Transverse colon (tissue), 4 donors: ENCODE measurements at regions not wholly inside any gene's neighbourhood (a gene's known extent, or its start where the extent isn't known, plus 50 kb on each side); places are given as distances from the start of the nearest gene placed in this dataset.

Experiments
- DNase-seq: peaks from one replicate; pipeline ENCODE4 v3.0.0-alpha.2; 2019
- H3K27ac ChIP-seq, 4 donors: fragments of 200-600 bp; sonication (generic); 2 replicates each; pipeline ENCODE4 v1.5.1; 2016 to 2018; ENCODE audit warnings: inconsistent platforms in 4 of 4
- H3K27me3 ChIP-seq: fragments of 200-600 bp; sonication (generic); 2 replicates; pipeline ENCODE4 v1.5.1; 2017; ENCODE audit warnings: inconsistent platforms
- H3K36me3 ChIP-seq, 4 donors: fragments of 200-600 bp; sonication (generic); 2 replicates each; pipeline ENCODE4 v1.5.1; 2017 to 2019; ENCODE audit warnings: inconsistent platforms in 4 of 4
- H3K4me1 ChIP-seq, 4 donors: fragments of 200-600 bp; sonication (generic); 2 replicates each; pipeline ENCODE4 v1.5.1; 2017 to 2020; ENCODE audit warnings: inconsistent platforms in 4 of 4
- H3K4me3 ChIP-seq, 4 donors: fragments of 200-600 bp; sonication (generic); 1 replicate in 1 of 4; 2 replicates in 3 of 4; pipeline versions ENCODE4 v1.5.1 to v1.6.1; 2017 to 2019; ENCODE audit warnings: inconsistent platforms in 4 of 4
- H3K9me3 ChIP-seq, 2 donors: fragments of 200-600 bp; sonication (generic); 2 replicates each; pipeline ENCODE4 v1.5.1; 2017 to 2019; ENCODE audit warnings: inconsistent platforms in 2 of 2
- CTCF ChIP-seq, 5 experiments: fragments of 200-600 bp in 3 of 5; fragments of 450-650 bp in 2 of 5; sonication (generic) in 3 of 5; IDR thresholded peaks; 1 replicate in 2 of 5; 2 replicates in 3 of 5; pipeline ENCODE4 v1.5.1; 2016 to 2017; ENCODE audit warnings: antibody characterized with exemption in 5 of 5, inconsistent platforms in 3 of 5, mild to moderate bottlenecking in 2 of 5, moderate library complexity in 1 of 5
- EP300 ChIP-seq: sonication (generic); formaldehyde crosslinking; IDR thresholded peaks from one replicate; pipeline ENCODE4 v1.6.1; 2017; ENCODE audit warnings: antibody characterized with exemption, low read depth
- POLR2A ChIP-seq: fragments of 450-650 bp; IDR thresholded peaks from one replicate; pipeline ENCODE4 v1.6.1; 2016; ENCODE audit warnings: antibody characterized with exemption, mild to moderate bottlenecking, moderate library complexity
- POLR2AphosphoS5 ChIP-seq, 3 donors: sonication (generic); formaldehyde crosslinking; IDR thresholded peaks; one replicate each; pipeline ENCODE4 v1.6.1; 2016; ENCODE audit warnings: antibody characterized with exemption in 3 of 3
- WGBS, 2 donors: methylation state at CpG; one replicate each; pipeline ENCODE4 v1.1.5; 2018; ENCODE audit warnings: low coverage in 1 of 2; 5-methylcytosine and 5-hydroxymethylcytosine counted together
- in situ Hi-C, 4 donors: fragments of 200-750 bp; cut with MboI; loops; one replicate each; pipeline versions ENCODE4 v1.15.0 to v1.15.1; 2017; ENCODE audit warnings: low sequenced_read_pairs in 3 of 4, low pct_ligation_motif_present in 1 of 4, low pct_unique_long_range_greater_than_20kb in 1 of 4
- intact Hi-C: fragments of 100-400 bp; cut with DNase I; formaldehyde crosslinking; loops from one replicate; pipeline ENCODE4 v1.15.1; 2023; ENCODE audit warnings: low total_unique reads

GRCh38 chr2:193024791-193025190 lies 830.1 kb upstream of the TMEFF2 start:
- Histone ChIP-seq H3K9me3 (peaks cover 0 to 6% of the 10 kb centered on the region in 2 donors), H3K27me3 (no peaks in the 10 kb centered on the region), H3K4me3 (no peak overlapping the region), H3K4me1 (no peaks in the 10 kb centered on the region), H3K27ac (no peak overlapping the region), H3K36me3 (no peaks in the 10 kb centered on the region)
- WGBS, 2 donors, result 85 to 100% methylated on average over 1 of the region's 1 CpG
- in situ Hi-C loops (no loop called here), intact Hi-C loops (no loop called here)
- no peak for DNase-seq
- TF ChIP-seq CTCF (IDR thresholded peaks at IDR 0.05), result no peak
- TF ChIP-seq POLR2AphosphoS5 (IDR thresholded peaks at IDR 0.05), result no peak
- TF ChIP-seq POLR2A, result no peak
- no peak for TF ChIP-seq EP300

- no peak for TF ChIP-seq POLR2A
- no peak for TF ChIP-seq CTCF (IDR thresholded peaks at IDR 0.05)
- TF ChIP-seq POLR2AphosphoS5 (IDR thresholded peaks at IDR 0.05), result no peak
- TF ChIP-seq EP300, result no peak
- no peak for DNase-seq
- 80% methylated on average over 1 of the region's 1 CpG; no CpG with 5 or more reads in 1 of the 2 donors for WGBS, 2 donors
Measured at GRCh38 chr2:193011870-193012269, 817.1 kb upstream of the TMEFF2 start.

GRCh38 chr2:192993059-192993458 lies 798.3 kb upstream of the TMEFF2 start:
- in situ Hi-C loops, result no loop called here
- H3K27me3 ChIP-seq, result no peaks in the 10 kb centered on the region
- no peak overlapping the region for H3K27ac ChIP-seq
- no peak overlapping the region for H3K4me3 ChIP-seq
- DNase-seq, result no peak
- intact Hi-C loops, result no loop called here
- 68 to 85% methylated on average over 4 of the region's 4 CpGs for WGBS, 2 donors
- no peaks in the 10 kb centered on the region for H3K36me3 ChIP-seq
- H3K4me1 ChIP-seq, result no peaks in the 10 kb centered on the region
- TF ChIP-seq CTCF (IDR thresholded peaks at IDR 0.05) (no peak), POLR2AphosphoS5 (IDR thresholded peaks at IDR 0.05) (no peak), POLR2A (no peak), EP300 (no peak)
- no peaks in the 10 kb centered on the region for H3K9me3 ChIP-seq

More at GRCh38 chr2:193011870-193012269, 817.1 kb upstream of the TMEFF2 start:
- Histone ChIP-seq H3K36me3 (no peaks in the 10 kb centered on the region), H3K27me3 (no peaks in the 10 kb centered on the region), H3K4me3 (no peak overlapping the region), H3K9me3 (peaks cover 0 to 4% of the 10 kb centered on the region in 2 donors), H3K27ac (no peak overlapping the region), H3K4me1 (no peaks in the 10 kb centered on the region)
- in situ Hi-C loops (no loop called here), intact Hi-C loops (no loop called here)

GRCh38 chr2:192983173-192983572 lies 788.4 kb upstream of the TMEFF2 start:
- Histone ChIP-seq H3K4me1 (no peaks in the 10 kb centered on the region), H3K9me3 (no peaks in the 10 kb centered on the region), H3K27me3 (no peaks in the 10 kb centered on the region), H3K27ac (no peak overlapping the region), H3K36me3 (no peaks in the 10 kb centered on the region), H3K4me3 (no peak overlapping the region)
- intact Hi-C loops, result no loop called here
- DNase-seq, result no peak
- no peak for TF ChIP-seq CTCF (IDR thresholded peaks at IDR 0.05)
- TF ChIP-seq EP300, result no peak
- no peak for TF ChIP-seq POLR2AphosphoS5 (IDR thresholded peaks at IDR 0.05)
- TF ChIP-seq POLR2A, result no peak
- in situ Hi-C loops, result no loop called here
